ENCODE measurements at regions not wholly inside any gene's neighbourhood (a gene's known extent, or its start where the extent isn't known, plus 50 kb on each side); places are given as distances from the start of the nearest gene placed in this dataset.

DNA sequence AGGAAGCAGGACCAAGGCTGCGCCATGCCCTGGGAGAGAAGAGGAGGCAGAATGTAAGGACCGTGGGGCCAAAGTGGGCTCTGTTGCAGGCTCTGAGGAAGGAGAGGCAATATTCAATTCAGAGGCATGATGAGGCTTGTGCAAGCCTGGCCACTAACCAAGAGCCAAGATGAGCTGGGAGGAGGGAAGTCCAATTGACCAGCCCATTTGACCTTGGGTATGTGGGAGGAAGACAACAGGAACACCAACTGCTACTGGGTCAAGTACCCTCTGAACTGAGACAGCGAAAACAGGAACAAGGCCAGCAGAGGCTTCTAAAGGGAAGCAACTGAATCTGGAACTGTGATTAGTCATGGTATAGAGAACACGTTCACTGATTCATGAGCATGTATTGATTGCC is 779.6 kb downstream of the MAFB start:
- TF ChIP-seq POLR2AphosphoS5 (IDR thresholded peaks at IDR 0.05; ENCODE audit: insufficient read depth in 1 of 2, low read depth in 1 of 2) (no peak), POLR2A (IDR thresholded peaks at IDR 0.05) (no peak)
- TF ChIP-seq, protein P1, sequence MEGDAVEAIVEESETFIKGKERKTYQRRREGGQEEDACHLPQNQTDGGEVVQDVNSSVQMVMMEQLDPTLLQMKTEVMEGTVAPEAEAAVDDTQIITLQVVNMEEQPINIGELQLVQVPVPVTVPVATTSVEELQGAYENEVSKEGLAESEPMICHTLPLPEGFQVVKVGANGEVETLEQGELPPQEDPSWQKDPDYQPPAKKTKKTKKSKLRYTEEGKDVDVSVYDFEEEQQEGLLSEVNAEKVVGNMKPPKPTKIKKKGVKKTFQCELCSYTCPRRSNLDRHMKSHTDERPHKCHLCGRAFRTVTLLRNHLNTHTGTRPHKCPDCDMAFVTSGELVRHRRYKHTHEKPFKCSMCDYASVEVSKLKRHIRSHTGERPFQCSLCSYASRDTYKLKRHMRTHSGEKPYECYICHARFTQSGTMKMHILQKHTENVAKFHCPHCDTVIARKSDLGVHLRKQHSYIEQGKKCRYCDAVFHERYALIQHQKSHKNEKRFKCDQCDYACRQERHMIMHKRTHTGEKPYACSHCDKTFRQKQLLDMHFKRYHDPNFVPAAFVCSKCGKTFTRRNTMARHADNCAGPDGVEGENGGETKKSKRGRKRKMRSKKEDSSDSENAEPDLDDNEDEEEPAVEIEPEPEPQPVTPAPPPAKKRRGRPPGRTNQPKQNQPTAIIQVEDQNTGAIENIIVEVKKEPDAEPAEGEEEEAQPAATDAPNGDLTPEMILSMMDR (IDR thresholded peaks at IDR 0.05) = no peak
